ENCODE measurements at regions not wholly inside any gene's neighbourhood (a gene's known extent, or its start where the extent isn't known, plus 50 kb on each side); places are given as distances from the start of the nearest gene placed in this dataset.

DNA sequence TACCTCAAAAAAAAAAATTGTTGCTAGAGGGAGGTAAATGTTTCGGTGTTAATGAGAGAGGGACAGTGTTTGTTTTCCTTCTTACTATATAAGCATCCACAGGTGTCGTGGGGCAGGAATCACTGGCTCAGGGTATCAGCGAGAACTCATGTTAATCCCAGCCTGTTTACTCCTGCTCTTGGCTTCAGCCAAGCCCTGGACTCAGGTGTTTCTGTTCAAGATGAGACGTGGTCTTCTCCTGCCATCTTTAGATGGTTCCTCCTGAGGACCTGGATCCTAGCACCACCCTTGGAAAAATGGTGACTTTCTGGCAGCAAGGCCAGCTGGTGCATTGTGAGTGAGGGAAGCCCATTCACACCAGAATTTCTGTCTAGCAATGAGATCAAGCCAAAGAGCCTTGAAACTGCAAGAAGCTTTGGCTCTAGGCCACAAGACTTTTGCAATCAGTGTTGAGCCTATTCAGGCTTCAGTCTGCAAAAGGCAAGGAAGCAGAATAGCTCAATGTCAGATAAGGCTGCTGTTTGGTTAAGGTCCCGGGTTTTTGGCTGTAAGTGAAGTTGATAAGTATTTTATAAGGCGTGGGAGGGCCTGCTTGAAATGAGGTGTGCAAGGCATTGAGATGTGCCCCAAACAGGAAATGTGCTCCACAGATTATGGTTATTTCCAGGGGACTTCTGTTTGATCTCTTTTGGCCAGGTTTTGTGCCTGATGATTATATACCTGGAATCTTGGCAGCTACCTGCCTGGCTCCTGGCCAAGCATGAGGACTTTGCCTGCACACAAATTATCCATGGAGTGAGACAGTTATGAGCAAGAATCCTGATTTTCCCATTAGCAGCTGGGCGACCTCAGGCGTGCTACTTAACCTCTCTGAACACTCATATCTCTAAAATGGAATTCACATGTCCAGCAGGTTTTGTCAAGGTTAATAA, 99.8 kb downstream of the TENT4A start:
- Histone ChIP-seq H3K9me2 (replicated peaks; ENCODE audit: insufficient read depth) (no peaks in the 10 kb centered on the region), H3K27ac (no peak overlapping the region), H3K4me1 (ENCODE audit: insufficient read depth) (no peaks in the 10 kb centered on the region), H3K4me2 (no peak overlapping the region), H3K36me3 (replicated peaks; ENCODE audit: insufficient read depth, low read depth) (no peaks in the 10 kb centered on the region), H3K4me3 (no peak overlapping the region), H3K27me3 (peaks cover 1% of the 10 kb centered on the region), H3K79me2 (no peaks in the 10 kb centered on the region), H4K20me1 (ENCODE audit: insufficient read depth, poor library complexity, severe bottlenecking) (no peaks in the 10 kb centered on the region), H2AFZ (no peak overlapping the region), H3K9me3 (ENCODE audit: low read depth) (no peaks in the 10 kb centered on the region)
- DNase-seq (ENCODE audit: low spot score), result peak; percentile 28
- 74% methylated on average over 8 of the region's 8 CpGs for WGBS (ENCODE audit: low lambda C conversion rate, missing lambda C conversion rate)
- TF ChIP-seq CTCF (IDR thresholded peaks at IDR 0.05; ENCODE audit: poor library complexity) (no peak), EZH2phosphoT487 (IDR thresholded peaks at IDR 0.05; ENCODE audit: low read depth, severe bottlenecking, unreplicated experiment) (no peak), EZH2 (IDR thresholded peaks at IDR 0.05; ENCODE audit: borderline replicate concordance) (no peak)

- H3K4me1 ChIP-seq (ENCODE audit: insufficient read depth), result no peaks in the 10 kb centered on the region
- H3K79me2 ChIP-seq, result no peaks in the 10 kb centered on the region
- H4K20me1 ChIP-seq (ENCODE audit: insufficient read depth, poor library complexity, severe bottlenecking), result no peaks in the 10 kb centered on the region
- no peak overlapping the region for H3K4me2 ChIP-seq
- H3K27ac ChIP-seq, result no peak overlapping the region
- peaks cover 13% of the 10 kb centered on the region for H3K27me3 ChIP-seq
- H3K4me3 ChIP-seq, result no peak overlapping the region
- no peak for DNase-seq (ENCODE audit: low spot score)
- H3K9me3 ChIP-seq (ENCODE audit: low read depth), result no peaks in the 10 kb centered on the region
- no peak overlapping the region for H2AFZ ChIP-seq
- no peak for TF ChIP-seq EZH2 (IDR thresholded peaks at IDR 0.05; ENCODE audit: borderline replicate concordance)
- TF ChIP-seq CTCF (IDR thresholded peaks at IDR 0.05; ENCODE audit: poor library complexity), result no peak
- no peak for TF ChIP-seq EZH2phosphoT487 (IDR thresholded peaks at IDR 0.05; ENCODE audit: low read depth, severe bottlenecking, unreplicated experiment)
- H3K9me2 ChIP-seq (replicated peaks; ENCODE audit: insufficient read depth), result no peaks in the 10 kb centered on the region
- no peaks in the 10 kb centered on the region for H3K36me3 ChIP-seq (replicated peaks; ENCODE audit: insufficient read depth, low read depth)
- 87% methylated on average over 5 of the region's 5 CpGs for WGBS (ENCODE audit: low lambda C conversion rate, missing lambda C conversion rate)
These were observed 101.6 kb downstream of the TENT4A start for GRCh38 chr5:6814816-6815215.

- 56% methylated on average over 14 of the region's 14 CpGs for WGBS (ENCODE audit: low lambda C conversion rate, missing lambda C conversion rate)
These were observed 105.6 kb downstream of the TENT4A start for GRCh38 chr5:6818594-6819511.

More at GRCh38 chr5:6818594-6819511, 105.6 kb downstream of the TENT4A start:
- no peaks in the 10 kb centered on the region for H3K36me3 ChIP-seq (replicated peaks; ENCODE audit: insufficient read depth, low read depth)
- H3K4me2 ChIP-seq, result no peak overlapping the region
- no peaks in the 10 kb centered on the region for H4K20me1 ChIP-seq (ENCODE audit: insufficient read depth, poor library complexity, severe bottlenecking)
- H3K9me2 ChIP-seq (replicated peaks; ENCODE audit: insufficient read depth), result no peaks in the 10 kb centered on the region
- no peaks in the 10 kb centered on the region for H3K9me3 ChIP-seq (ENCODE audit: low read depth)
- no peaks in the 10 kb centered on the region for H3K4me1 ChIP-seq (ENCODE audit: insufficient read depth)
- no peak overlapping the region for H3K27ac ChIP-seq
- H3K79me2 ChIP-seq, result no peaks in the 10 kb centered on the region
- no peak overlapping the region for H3K4me3 ChIP-seq
- peaks cover 16% of the 10 kb centered on the region for H3K27me3 ChIP-seq
- DNase-seq (ENCODE audit: low spot score), result no peak
- TF ChIP-seq EZH2phosphoT487 (IDR thresholded peaks at IDR 0.05; ENCODE audit: low read depth, severe bottlenecking, unreplicated experiment), result no peak
- no peak for TF ChIP-seq CTCF (IDR thresholded peaks at IDR 0.05; ENCODE audit: poor library complexity)
- TF ChIP-seq EZH2 (IDR thresholded peaks at IDR 0.05; ENCODE audit: borderline replicate concordance), result no peak
- H2AFZ ChIP-seq, result no peak overlapping the region
